Body of pancreas (tissue), 4 donors: ENCODE measurements at regions not wholly inside any gene's neighbourhood (a gene's known extent, or its start where the extent isn't known, plus 50 kb on each side); places are given as distances from the start of the nearest gene placed in this dataset.

Experiments
- CTCF ChIP-seq, 7 experiments: fragments of 450-650 bp in 4 of 7; fragments of 200-600 bp in 3 of 7; sonication (generic) in 3 of 7; IDR thresholded peaks; one replicate each; pipeline ENCODE4 v1.5.1; 2016 to 2019; ENCODE audit warnings: antibody characterized with exemption in 7 of 7
- POLR2A ChIP-seq, 3 donors: fragments of 450-650 bp; IDR thresholded peaks; one replicate each; pipeline ENCODE4 v1.6.1; 2016; ENCODE audit warnings: antibody characterized with exemption in 3 of 3, mild to moderate bottlenecking in 2 of 3

GRCh38 chr16:35792516-35793285 is 2333.3 kb downstream of the TP53TG3F start:
- no peak for TF ChIP-seq POLR2A (IDR thresholded peaks at IDR 0.05)
- TF ChIP-seq CTCF (IDR thresholded peaks at IDR 0.05), result no peak
